ENCODE measurements at regions not wholly inside any gene's neighbourhood (a gene's known extent, or its start where the extent isn't known, plus 50 kb on each side); places are given as distances from the start of the nearest gene placed in this dataset.

DNA sequence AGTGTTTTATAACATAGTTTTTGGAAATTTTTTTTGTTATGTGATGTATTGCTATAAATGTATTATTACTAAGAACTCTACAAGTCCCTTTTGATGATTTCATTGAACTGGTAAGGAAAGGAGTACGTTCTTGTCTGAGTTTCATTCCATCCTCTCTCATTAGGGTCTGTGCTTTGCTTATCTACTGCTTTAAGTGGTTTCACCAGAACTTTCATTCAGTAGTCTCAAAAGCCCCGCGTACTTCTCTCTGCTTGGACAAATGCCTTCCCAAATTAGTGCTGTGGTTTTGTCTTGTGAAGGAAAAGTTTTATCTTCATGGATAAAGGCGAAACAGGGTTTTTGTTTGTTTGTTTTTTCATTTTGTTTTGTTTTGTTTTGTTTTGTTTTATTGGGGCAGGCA is 469.8 kb upstream of the WWC1 start:
- DNase-seq = no peak
- Histone ChIP-seq H3K9me3 (no peaks in the 10 kb centered on the region), H3K36me3 (no peaks in the 10 kb centered on the region), H3K4me3 (no peak overlapping the region), H3K27me3 (no peaks in the 10 kb centered on the region), H3K27ac (no peak overlapping the region), H3K4me1 (no peaks in the 10 kb centered on the region)
- no peak for ATAC-seq
- FAIRE-seq = no peak
- TF ChIP-seq, protein P1, sequence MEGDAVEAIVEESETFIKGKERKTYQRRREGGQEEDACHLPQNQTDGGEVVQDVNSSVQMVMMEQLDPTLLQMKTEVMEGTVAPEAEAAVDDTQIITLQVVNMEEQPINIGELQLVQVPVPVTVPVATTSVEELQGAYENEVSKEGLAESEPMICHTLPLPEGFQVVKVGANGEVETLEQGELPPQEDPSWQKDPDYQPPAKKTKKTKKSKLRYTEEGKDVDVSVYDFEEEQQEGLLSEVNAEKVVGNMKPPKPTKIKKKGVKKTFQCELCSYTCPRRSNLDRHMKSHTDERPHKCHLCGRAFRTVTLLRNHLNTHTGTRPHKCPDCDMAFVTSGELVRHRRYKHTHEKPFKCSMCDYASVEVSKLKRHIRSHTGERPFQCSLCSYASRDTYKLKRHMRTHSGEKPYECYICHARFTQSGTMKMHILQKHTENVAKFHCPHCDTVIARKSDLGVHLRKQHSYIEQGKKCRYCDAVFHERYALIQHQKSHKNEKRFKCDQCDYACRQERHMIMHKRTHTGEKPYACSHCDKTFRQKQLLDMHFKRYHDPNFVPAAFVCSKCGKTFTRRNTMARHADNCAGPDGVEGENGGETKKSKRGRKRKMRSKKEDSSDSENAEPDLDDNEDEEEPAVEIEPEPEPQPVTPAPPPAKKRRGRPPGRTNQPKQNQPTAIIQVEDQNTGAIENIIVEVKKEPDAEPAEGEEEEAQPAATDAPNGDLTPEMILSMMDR (IDR thresholded peaks at IDR 0.05) = no peak
- intact Hi-C loops (cut with DNase I) = no loop called here
- WGBS, 2 donors = 93 to 95% methylated on average over 4 of the region's 4 CpGs

DNA sequence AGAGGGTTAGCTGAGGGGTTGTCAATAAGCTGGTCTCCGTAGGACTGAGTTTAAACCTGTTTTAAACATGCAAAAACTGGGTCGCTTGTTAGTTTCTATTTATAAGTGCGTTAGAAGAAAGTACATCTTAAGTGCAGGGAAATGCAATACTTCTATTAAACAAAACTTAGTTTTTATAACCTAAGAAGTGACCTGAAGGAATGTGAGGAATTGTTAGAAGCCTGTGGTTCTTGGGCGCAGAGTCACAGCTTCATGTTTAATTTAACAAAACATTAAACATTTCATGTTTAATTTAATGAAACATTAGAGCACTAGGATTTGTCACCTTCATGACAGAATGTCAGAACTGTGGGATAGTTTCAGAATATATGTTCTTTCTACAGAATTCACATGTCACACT is 469.2 kb upstream of the WWC1 start:
- Histone ChIP-seq H3K4me3 (no peak overlapping the region), H3K27ac (no peak overlapping the region), H3K4me1 (no peaks in the 10 kb centered on the region), H3K36me3 (no peaks in the 10 kb centered on the region), H3K27me3 (no peaks in the 10 kb centered on the region), H3K9me3 (no peaks in the 10 kb centered on the region)
- TF ChIP-seq, protein P1 (IDR thresholded peaks at IDR 0.05) = no peak
- FAIRE-seq (no peak), ATAC-seq (no peak), DNase-seq (no peak)
- WGBS, 2 donors = 87 to 91% methylated on average over 4 of the region's 4 CpGs
- intact Hi-C loops (cut with DNase I) = no loop called here

DNA sequence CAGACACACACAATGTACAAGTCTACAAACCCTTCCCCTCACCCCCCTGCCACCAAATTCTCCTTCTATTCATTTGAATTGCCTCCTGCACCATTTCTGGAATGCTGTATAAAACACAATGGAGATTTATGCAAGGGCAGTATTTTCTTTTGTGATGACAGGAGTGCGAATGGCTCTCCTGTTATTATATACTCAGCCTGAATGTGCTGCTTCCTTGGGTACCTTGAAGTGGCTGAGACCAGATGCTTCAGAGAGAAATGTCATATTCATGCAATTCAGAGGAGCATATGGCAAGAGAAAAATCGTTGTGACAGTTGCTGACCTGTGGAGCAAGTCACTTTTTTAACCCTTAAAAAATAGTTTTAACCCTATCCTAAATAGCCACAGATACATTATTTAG is 468.0 kb upstream of the WWC1 start:
- Histone ChIP-seq H3K4me1 (no peaks in the 10 kb centered on the region), H3K36me3 (no peaks in the 10 kb centered on the region), H3K4me3 (no peak overlapping the region), H3K27ac (no peak overlapping the region), H3K9me3 (no peaks in the 10 kb centered on the region), H3K27me3 (no peaks in the 10 kb centered on the region)
- DNase-seq (no peak), FAIRE-seq (no peak), ATAC-seq (no peak)
- intact Hi-C loops (cut with DNase I) = no loop called here
- TF ChIP-seq, protein P1 (IDR thresholded peaks at IDR 0.05) = no peak
- 46 to 56% methylated on average over 2 of the region's 2 CpGs for WGBS, 2 donors

DNA sequence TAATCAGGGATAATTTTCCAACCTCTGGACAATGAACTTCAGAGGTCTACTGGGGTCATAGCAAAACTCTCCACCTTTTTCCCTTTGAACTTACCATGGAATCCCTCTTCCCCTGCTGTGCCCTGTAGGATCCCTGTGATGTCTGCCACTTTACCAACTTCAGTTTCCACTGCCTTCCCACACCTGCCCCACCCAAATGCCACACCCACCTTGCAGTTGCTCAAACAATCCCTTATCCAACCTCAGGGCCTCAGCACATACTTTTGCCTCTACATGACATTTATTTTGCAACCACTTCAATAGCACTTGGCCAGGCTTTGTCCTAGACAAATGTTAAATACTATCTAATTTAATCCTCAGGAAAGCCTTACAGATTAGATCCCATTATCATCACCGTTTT is 463.7 kb upstream of the WWC1 start:
- ATAC-seq (no peak), FAIRE-seq (no peak), DNase-seq (no peak)
- Histone ChIP-seq H3K27ac (no peak overlapping the region), H3K36me3 (no peaks in the 10 kb centered on the region), H3K4me3 (no peak overlapping the region), H3K27me3 (no peaks in the 10 kb centered on the region), H3K9me3 (no peaks in the 10 kb centered on the region), H3K4me1 (no peaks in the 10 kb centered on the region)
- TF ChIP-seq, protein P1 (IDR thresholded peaks at IDR 0.05) = no peak
- intact Hi-C loops (cut with DNase I) = no loop called here
- whole genome bisulfite sequencing, 2 donors = 44 to 50% methylated on average over 1 of the region's 1 CpG

DNA sequence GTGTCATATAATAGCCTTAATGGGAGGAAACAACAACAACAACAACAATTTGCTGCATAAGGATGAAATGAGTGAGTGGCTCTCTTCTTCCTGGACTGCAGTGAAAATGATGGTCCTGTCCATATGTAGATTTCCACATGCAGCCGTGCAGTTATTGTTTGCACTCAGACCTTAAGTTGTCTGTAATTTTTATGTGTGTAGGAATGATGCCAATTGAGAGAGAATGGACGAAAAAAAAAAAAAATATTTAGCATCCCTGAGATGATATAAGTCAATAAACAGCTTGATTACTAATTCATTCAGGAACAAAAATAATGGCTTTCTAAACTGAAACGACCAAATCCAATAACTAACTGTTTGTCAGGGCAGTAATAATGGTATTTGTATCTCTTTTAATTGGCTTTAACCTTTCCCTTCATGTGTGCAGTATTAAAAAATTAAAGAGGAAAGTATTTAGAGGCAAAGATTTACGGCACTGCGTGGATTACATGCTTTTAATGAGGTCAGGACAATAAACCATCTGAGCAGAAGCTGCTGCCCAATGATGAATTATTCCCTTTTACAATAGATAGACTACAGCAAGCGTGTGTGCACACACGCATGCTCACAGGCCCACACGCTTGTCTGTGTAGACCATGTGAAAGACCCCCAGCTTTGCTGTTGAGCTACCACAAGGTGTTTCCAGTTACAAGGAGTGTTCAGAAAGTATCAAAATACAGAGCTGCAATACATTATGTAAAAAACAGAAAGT is 459.5 kb upstream of the WWC1 start:
- TF ChIP-seq, protein P1 (IDR thresholded peaks at IDR 0.05) = no peak
- Histone ChIP-seq H3K9me3 (no peaks in the 10 kb centered on the region), H3K27me3 (no peaks in the 10 kb centered on the region), H3K4me1 (no peaks in the 10 kb centered on the region), H3K27ac (no peak overlapping the region), H3K4me3 (no peak overlapping the region), H3K36me3 (no peaks in the 10 kb centered on the region)
- ATAC-seq = no peak
- WGBS, 2 donors = 71 to 82% methylated on average over 8 of the region's 8 CpGs
- DNase-seq = no peak
- intact Hi-C loops (cut with DNase I) = no loop called here
- FAIRE-seq = no peak

Measured in pancreas (tissue), 10 donors.